ENCODE measurements at regions not wholly inside any gene's neighbourhood (a gene's known extent, or its start where the extent isn't known, plus 50 kb on each side); places are given as distances from the start of the nearest gene placed in this dataset.
"Not testable (repeated sequence)": the region's sequence is repeated elsewhere in the genome, so short reads cannot be mapped to it uniquely, and the experiment has no call there.

DNA sequence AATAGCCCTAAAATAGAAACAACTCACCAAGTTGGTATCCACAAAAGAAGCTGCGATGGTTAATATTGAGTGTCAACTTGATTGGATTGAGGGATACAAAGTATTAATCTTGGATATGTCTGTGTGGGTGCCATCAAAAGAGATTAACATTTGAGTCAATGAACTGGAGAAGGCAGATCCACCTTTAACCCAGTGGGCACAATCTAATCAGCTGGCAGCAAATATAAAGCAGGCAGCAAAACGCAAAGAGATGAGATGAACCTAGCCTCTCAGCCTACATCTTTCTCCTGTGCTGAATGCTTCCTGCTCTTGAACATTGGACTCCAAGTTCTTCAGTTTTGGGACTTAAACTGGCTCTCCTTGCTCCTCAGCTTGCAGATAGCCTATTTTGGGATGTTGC, 277.6 kb upstream of the RAI14 start:
- H3K9ac ChIP-seq (ENCODE audit: low read length); H3K9me2 ChIP-seq (ENCODE audit: insufficient read depth, low read length); H3K4me2 ChIP-seq (ENCODE audit: low read length); H3F3A ChIP-seq (ENCODE audit: insufficient read depth, low read length, poor library complexity, severe bottlenecking); H3K36me3 ChIP-seq (ENCODE audit: insufficient read depth, low read length); H3K27me3 ChIP-seq (ENCODE audit: insufficient read depth, low read depth, low read length); H3K9me3 ChIP-seq (ENCODE audit: low read length); H3K4me3 ChIP-seq (ENCODE audit: low read length); H2AFZ ChIP-seq (ENCODE audit: low read depth, low read length); H3K27ac ChIP-seq (ENCODE audit: low read length); H4K20me1 ChIP-seq (ENCODE audit: insufficient read depth); H3K79me2 ChIP-seq (replicated peaks; ENCODE audit: insufficient read depth, low read length): not testable (repeated sequence)

DNA sequence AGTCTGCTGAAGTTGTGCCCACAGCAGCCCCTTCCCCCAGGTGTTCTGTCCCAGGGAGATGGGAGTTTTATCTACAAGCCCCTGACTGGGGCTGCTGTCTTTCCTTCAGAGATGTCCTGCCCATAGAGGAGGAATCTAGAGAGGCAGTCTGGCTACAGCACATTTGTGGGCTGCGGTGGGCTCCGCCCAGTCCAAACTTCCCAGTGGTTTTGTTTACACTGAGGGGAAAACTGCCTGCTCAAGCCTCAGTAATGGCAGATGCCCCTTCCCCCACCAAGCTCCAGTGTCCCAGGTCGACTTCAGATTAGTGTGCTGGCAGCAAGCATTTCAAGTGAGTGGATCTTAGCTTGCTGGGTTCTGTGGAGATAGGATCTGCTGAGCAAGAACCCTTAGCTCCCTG, 267.4 kb upstream of the RAI14 start:
- H4K20me1 ChIP-seq (ENCODE audit: insufficient read depth); H3K9ac ChIP-seq (ENCODE audit: low read length); H3K79me2 ChIP-seq (replicated peaks; ENCODE audit: insufficient read depth, low read length); H3K4me2 ChIP-seq (ENCODE audit: low read length); H2AFZ ChIP-seq (ENCODE audit: low read depth, low read length); H3K9me3 ChIP-seq (ENCODE audit: low read length); H3K36me3 ChIP-seq (ENCODE audit: insufficient read depth, low read length); H3K9me2 ChIP-seq (ENCODE audit: insufficient read depth, low read length); H3K27me3 ChIP-seq (ENCODE audit: insufficient read depth, low read depth, low read length); H3F3A ChIP-seq (ENCODE audit: insufficient read depth, low read length, poor library complexity, severe bottlenecking); H3K4me3 ChIP-seq (ENCODE audit: low read length); H3K27ac ChIP-seq (ENCODE audit: low read length): not testable (repeated sequence)

DNA sequence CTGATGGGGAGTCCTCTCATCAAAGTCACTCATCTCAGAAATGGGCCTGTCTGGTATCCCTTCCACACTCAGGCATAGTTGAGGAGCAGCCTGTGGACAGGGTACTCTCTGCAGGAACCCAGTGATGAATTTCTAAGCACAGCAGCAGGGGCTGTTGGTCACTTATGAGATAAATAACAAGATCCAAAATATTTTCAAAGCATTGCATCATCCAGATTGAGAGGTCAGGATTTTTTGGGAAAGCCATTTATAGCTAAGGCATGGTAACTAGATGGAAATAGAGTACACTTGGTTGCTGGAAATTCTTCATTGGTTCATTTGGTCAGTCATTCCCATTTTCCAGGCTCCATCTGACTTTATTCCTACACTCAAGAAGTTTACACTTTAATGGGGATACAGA, 246.8 kb upstream of the RAI14 start:
- TF ChIP-seq, protein P1, sequence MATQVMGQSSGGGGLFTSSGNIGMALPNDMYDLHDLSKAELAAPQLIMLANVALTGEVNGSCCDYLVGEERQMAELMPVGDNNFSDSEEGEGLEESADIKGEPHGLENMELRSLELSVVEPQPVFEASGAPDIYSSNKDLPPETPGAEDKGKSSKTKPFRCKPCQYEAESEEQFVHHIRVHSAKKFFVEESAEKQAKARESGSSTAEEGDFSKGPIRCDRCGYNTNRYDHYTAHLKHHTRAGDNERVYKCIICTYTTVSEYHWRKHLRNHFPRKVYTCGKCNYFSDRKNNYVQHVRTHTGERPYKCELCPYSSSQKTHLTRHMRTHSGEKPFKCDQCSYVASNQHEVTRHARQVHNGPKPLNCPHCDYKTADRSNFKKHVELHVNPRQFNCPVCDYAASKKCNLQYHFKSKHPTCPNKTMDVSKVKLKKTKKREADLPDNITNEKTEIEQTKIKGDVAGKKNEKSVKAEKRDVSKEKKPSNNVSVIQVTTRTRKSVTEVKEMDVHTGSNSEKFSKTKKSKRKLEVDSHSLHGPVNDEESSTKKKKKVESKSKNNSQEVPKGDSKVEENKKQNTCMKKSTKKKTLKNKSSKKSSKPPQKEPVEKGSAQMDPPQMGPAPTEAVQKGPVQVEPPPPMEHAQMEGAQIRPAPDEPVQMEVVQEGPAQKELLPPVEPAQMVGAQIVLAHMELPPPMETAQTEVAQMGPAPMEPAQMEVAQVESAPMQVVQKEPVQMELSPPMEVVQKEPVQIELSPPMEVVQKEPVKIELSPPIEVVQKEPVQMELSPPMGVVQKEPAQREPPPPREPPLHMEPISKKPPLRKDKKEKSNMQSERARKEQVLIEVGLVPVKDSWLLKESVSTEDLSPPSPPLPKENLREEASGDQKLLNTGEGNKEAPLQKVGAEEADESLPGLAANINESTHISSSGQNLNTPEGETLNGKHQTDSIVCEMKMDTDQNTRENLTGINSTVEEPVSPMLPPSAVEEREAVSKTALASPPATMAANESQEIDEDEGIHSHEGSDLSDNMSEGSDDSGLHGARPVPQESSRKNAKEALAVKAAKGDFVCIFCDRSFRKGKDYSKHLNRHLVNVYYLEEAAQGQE (IDR thresholded peaks at IDR 0.05; ENCODE audit: borderline replicate concordance), result no peak
- TF ChIP-seq TAF1 (IDR thresholded peaks at IDR 0.05; ENCODE audit: low read depth), result no peak
- no peak for TF ChIP-seq EP300 (conservative IDR thresholded peaks at IDR 0.05; ENCODE audit: poor library complexity, severe bottlenecking)
- no peak for TF ChIP-seq SMC3 (conservative IDR thresholded peaks at IDR 0.05; ENCODE audit: poor library complexity)
- TF ChIP-seq RAD21 (conservative IDR thresholded peaks at IDR 0.05), result no peak
- TF ChIP-seq MXI1 (conservative IDR thresholded peaks at IDR 0.05; ENCODE audit: poor library complexity, severe bottlenecking), result no peak
- TF ChIP-seq, protein P2, sequence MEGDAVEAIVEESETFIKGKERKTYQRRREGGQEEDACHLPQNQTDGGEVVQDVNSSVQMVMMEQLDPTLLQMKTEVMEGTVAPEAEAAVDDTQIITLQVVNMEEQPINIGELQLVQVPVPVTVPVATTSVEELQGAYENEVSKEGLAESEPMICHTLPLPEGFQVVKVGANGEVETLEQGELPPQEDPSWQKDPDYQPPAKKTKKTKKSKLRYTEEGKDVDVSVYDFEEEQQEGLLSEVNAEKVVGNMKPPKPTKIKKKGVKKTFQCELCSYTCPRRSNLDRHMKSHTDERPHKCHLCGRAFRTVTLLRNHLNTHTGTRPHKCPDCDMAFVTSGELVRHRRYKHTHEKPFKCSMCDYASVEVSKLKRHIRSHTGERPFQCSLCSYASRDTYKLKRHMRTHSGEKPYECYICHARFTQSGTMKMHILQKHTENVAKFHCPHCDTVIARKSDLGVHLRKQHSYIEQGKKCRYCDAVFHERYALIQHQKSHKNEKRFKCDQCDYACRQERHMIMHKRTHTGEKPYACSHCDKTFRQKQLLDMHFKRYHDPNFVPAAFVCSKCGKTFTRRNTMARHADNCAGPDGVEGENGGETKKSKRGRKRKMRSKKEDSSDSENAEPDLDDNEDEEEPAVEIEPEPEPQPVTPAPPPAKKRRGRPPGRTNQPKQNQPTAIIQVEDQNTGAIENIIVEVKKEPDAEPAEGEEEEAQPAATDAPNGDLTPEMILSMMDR (IDR thresholded peaks at IDR 0.05; ENCODE audit: poor library complexity, severe bottlenecking), result no peak

More for the DNA sequence above, 246.8 kb upstream of the RAI14 start:
- Histone ChIP-seq H3K27me3 (ENCODE audit: insufficient read depth, low read depth, low read length) (no peaks in the 10 kb centered on the region), H3F3A (ENCODE audit: insufficient read depth, low read length, poor library complexity, severe bottlenecking) (no peaks in the 10 kb centered on the region), H4K20me1 (ENCODE audit: insufficient read depth) (no peaks in the 10 kb centered on the region), H2AFZ (ENCODE audit: low read depth, low read length) (no peak overlapping the region), H3K9me2 (ENCODE audit: insufficient read depth, low read length) (no peaks in the 10 kb centered on the region), H3K4me2 (ENCODE audit: low read length) (no peak overlapping the region), H3K9ac (ENCODE audit: low read length) (no peak overlapping the region), H3K36me3 (ENCODE audit: insufficient read depth, low read length) (no peaks in the 10 kb centered on the region), H3K79me2 (replicated peaks; ENCODE audit: insufficient read depth, low read length) (no peaks in the 10 kb centered on the region), H3K27ac (ENCODE audit: low read length) (no peak overlapping the region), H3K9me3 (ENCODE audit: low read length) (no peaks in the 10 kb centered on the region), H3K4me3 (ENCODE audit: low read length) (no peak overlapping the region)

Data from neural cell (in vitro differentiated cells).